A673 (cell line): ENCODE measurements at regions not wholly inside any gene's neighbourhood (a gene's known extent, or its start where the extent isn't known, plus 50 kb on each side); places are given as distances from the start of the nearest gene placed in this dataset.

Experiments used
- EZH2 ChIP-seq: fragments of 200-600 bp; sonication (generic); IDR thresholded peaks from 2 replicates; pipeline ENCODE4 v1.6.1; 2017; ENCODE audit warnings: borderline replicate concordance, low read depth, mild to moderate bottlenecking, mixed read lengths, antibody characterized with exemption, low read length; ENCODE audit not compliant: poor library complexity, severe bottlenecking
- TF ChIP-seq, protein P1 (sequence below): fragments of 300-800, 200-600 bp; sonication (generic); conservative IDR thresholded peaks from 2 replicates; pipeline ENCODE4 v1.5.1; 2017; ENCODE audit warnings: low read depth, mild to moderate bottlenecking, antibody characterized with exemption, low read length, moderate library complexity, mixed read lengths

DNA sequence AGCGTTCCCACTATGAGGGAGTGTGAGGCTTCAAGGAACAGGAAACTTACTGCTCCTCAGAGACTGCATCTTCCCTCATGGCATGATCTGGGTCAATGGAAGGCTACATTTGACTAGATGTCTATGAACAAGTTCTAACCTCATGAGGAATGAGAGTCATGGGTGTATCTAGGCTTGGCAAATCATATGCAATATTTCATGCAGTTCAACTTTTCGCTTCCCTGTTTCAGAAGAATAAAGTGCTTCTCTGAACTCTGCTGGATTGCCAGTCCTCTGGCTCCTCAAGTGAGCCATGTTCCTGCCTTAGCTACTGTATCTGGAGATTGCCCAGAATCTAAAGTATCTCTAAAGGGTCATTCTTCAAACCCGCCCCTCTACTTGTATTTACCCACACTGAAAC lies 54.3 kb upstream of the SEMA3A start:
- TF ChIP-seq, protein P1, sequence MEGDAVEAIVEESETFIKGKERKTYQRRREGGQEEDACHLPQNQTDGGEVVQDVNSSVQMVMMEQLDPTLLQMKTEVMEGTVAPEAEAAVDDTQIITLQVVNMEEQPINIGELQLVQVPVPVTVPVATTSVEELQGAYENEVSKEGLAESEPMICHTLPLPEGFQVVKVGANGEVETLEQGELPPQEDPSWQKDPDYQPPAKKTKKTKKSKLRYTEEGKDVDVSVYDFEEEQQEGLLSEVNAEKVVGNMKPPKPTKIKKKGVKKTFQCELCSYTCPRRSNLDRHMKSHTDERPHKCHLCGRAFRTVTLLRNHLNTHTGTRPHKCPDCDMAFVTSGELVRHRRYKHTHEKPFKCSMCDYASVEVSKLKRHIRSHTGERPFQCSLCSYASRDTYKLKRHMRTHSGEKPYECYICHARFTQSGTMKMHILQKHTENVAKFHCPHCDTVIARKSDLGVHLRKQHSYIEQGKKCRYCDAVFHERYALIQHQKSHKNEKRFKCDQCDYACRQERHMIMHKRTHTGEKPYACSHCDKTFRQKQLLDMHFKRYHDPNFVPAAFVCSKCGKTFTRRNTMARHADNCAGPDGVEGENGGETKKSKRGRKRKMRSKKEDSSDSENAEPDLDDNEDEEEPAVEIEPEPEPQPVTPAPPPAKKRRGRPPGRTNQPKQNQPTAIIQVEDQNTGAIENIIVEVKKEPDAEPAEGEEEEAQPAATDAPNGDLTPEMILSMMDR: no peak
- TF ChIP-seq EZH2: no peak
